Lung (tissue), 11 donors: ENCODE measurements at regions not wholly inside any gene's neighbourhood (a gene's known extent, or its start where the extent isn't known, plus 50 kb on each side); places are given as distances from the start of the nearest gene placed in this dataset.

Source experiments
- ATAC-seq: fragments of 200-7000 bp; cut with Tn5 transposase; one replicate; pipeline ENCODE4 v1.9.1; 2020; ENCODE audit warnings: moderate number of reproducible peaks; ENCODE audit not compliant: insufficient read depth, low FRiP score
- DNase-seq, 3 donors: peaks; one replicate each; pipeline ENCODE4 v3.0.0-alpha.2; 2013 to 2017
- H3K27ac ChIP-seq, 2 donors: one replicate each; pipeline ENCODE4 v1.5.1; 2013; ENCODE audit warnings: mild to moderate bottlenecking in 2 of 2, moderate library complexity in 2 of 2, control low read depth in 1 of 2, inconsistent platforms in 1 of 2, low read depth in 1 of 2, low read length in 1 of 2
- H3K27me3 ChIP-seq, 3 donors: one replicate each; pipeline ENCODE4 v1.5.1; 2013; ENCODE audit warnings: low read length in 2 of 3; ENCODE audit not compliant: control insufficient read depth in 3 of 3, insufficient read depth in 3 of 3
- H3K36me3 ChIP-seq, 4 donors: one replicate each; pipeline ENCODE4 v1.5.1; 2013; ENCODE audit warnings: low read length in 4 of 4, mild to moderate bottlenecking in 1 of 4, moderate library complexity in 1 of 4; ENCODE audit not compliant: control insufficient read depth in 4 of 4, insufficient read depth in 4 of 4
- H3K4me1 ChIP-seq, 5 donors: one replicate each; pipeline ENCODE4 v1.5.1; 2013; ENCODE audit warnings: low read length in 5 of 5, mild to moderate bottlenecking in 2 of 5, moderate library complexity in 1 of 5; ENCODE audit not compliant: control insufficient read depth in 5 of 5, insufficient read depth in 5 of 5
- H3K4me3 ChIP-seq: one replicate; pipeline ENCODE4 v1.5.1; 2013; ENCODE audit warnings: mild to moderate bottlenecking, control low read depth, moderate library complexity
- H3K9ac ChIP-seq, 2 donors: one replicate each; pipeline ENCODE4 v1.5.1; 2013; ENCODE audit warnings: low read length in 2 of 2, control low read depth in 1 of 2; ENCODE audit not compliant: insufficient read depth in 1 of 2
- H3K9me3 ChIP-seq, 4 donors: one replicate each; pipeline ENCODE4 v1.5.1; 2013; ENCODE audit warnings: low read length in 3 of 4, mild to moderate bottlenecking in 1 of 4, moderate library complexity in 1 of 4; ENCODE audit not compliant: control insufficient read depth in 4 of 4, insufficient read depth in 3 of 4
- CTCF ChIP-seq: IDR thresholded peaks from 2 replicates; pipeline ENCODE4 v1.5.1; 2012; ENCODE audit warnings: mild to moderate bottlenecking; ENCODE audit errors: control extremely low read depth, extremely low read depth
- WGBS, 2 donors: extraction: QIAGEN DNeasy Blood & Tissue Kit; methylation state at CpG; one replicate each; pipeline ENCODE4 v1.1.7; 2013; 5-methylcytosine and 5-hydroxymethylcytosine counted together
- donor health status: control.
- donor health status: control.
- donor health status: Bipolar disorder and iron deficiency.
- donor health status: healthy.
- donor health status: DM: yes; HTN: yes; CAD: no.

- no peak for DNase-seq
- H3K9ac ChIP-seq, result no peak overlapping the region
- no peaks in the 10 kb centered on the region for H3K36me3 ChIP-seq
- H3K27me3 ChIP-seq, result no peaks in the 10 kb centered on the region
- 87 to 91% methylated on average over 2 of the region's 2 CpGs for WGBS, 2 donors
- no peak for TF ChIP-seq CTCF
- H3K4me3 ChIP-seq, result no peak overlapping the region
- peaks cover 0 to 3% (median 0%) of the 10 kb centered on the region in 4 donors for H3K9me3 ChIP-seq
- H3K4me1 ChIP-seq, result no peaks in the 10 kb centered on the region
- H3K27ac ChIP-seq, result no peak overlapping the region
- no peak for ATAC-seq
These were observed 1357.7 kb downstream of the ROBO1 start for GRCh38 chr3:78410077-78410476.

- Histone ChIP-seq H3K9ac (no peak overlapping the region), H3K36me3 (no peaks in the 10 kb centered on the region), H3K4me1 (no peaks in the 10 kb centered on the region), H3K27ac (no peak overlapping the region), H3K9me3 (no peaks in the 10 kb centered on the region), H3K4me3 (no peak overlapping the region), H3K27me3 (no peaks in the 10 kb centered on the region)
- no peak for TF ChIP-seq CTCF
- no peak for ATAC-seq
- no peak for DNase-seq
- 79 to 83% methylated on average over 2 of the region's 2 CpGs for WGBS, 2 donors
These were observed 1353.5 kb downstream of the ROBO1 start for GRCh38 chr3:78414261-78414660.

- no peak overlapping the region for H3K9ac ChIP-seq
- H3K27ac ChIP-seq, result no peak overlapping the region
- DNase-seq, result no peak
- no peaks in the 10 kb centered on the region for H3K36me3 ChIP-seq
- TF ChIP-seq CTCF, result no peak
- no peak for ATAC-seq
- H3K4me1 ChIP-seq, result no peaks in the 10 kb centered on the region
- H3K27me3 ChIP-seq, result no peaks in the 10 kb centered on the region
- H3K4me3 ChIP-seq, result no peak overlapping the region
- H3K9me3 ChIP-seq, result no peaks in the 10 kb centered on the region
These were observed 1347.2 kb downstream of the ROBO1 start for GRCh38 chr3:78420611-78421010.

- Histone ChIP-seq H3K9me3 (no peaks in the 10 kb centered on the region), H3K36me3 (no peaks in the 10 kb centered on the region), H3K4me3 (no peak overlapping the region), H3K27ac (no peak overlapping the region), H3K27me3 (no peaks in the 10 kb centered on the region), H3K9ac (no peak overlapping the region), H3K4me1 (no peaks in the 10 kb centered on the region)
- TF ChIP-seq CTCF, result no peak
- DNase-seq (no peak), ATAC-seq (no peak)
- 86 to 89% methylated on average over 7 of the region's 7 CpGs for WGBS, 2 donors
These were observed 1346.4 kb downstream of the ROBO1 start for GRCh38 chr3:78421247-78421966.
